ENCODE measurements at regions not wholly inside any gene's neighbourhood (a gene's known extent, or its start where the extent isn't known, plus 50 kb on each side); places are given as distances from the start of the nearest gene placed in this dataset.
"Not testable (repeated sequence)": the region's sequence is repeated elsewhere in the genome, so short reads cannot be mapped to it uniquely, and the experiment has no call there.

- Histone ChIP-seq H3K36me3 (ENCODE audit: control insufficient read depth, insufficient read depth, low read length) (no peaks in the 10 kb centered on the region), H3K4me1 (no peaks in the 10 kb centered on the region), H3K27me3 (replicated peaks; ENCODE audit: control insufficient read depth, insufficient read depth, low read length) (no peaks in the 10 kb centered on the region), H3K9me3 (no peaks in the 10 kb centered on the region), H3K4me3 (ENCODE audit: low read depth, low read length) (no peak overlapping the region)
- no peaks in the 10 kb centered on the region for H3K27me3 Mint-ChIP-seq (ENCODE audit: insufficient read depth, unreplicated experiment)
- intact Hi-C loops (cut with micrococcal nuclease; ENCODE audit: unreplicated experiment) = no loop called here
- ChIA-PET POLR2A (no interaction called here), CTCF (no interaction called here)
- H3K4me1 Mint-ChIP-seq (ENCODE audit: low read depth, unreplicated experiment) = no peaks in the 10 kb centered on the region
- no peak overlapping the region for H3K4me3 Mint-ChIP-seq (ENCODE audit: unreplicated experiment)
- no TSS peak for BruUV-seq (replicated peaks)
- no peak overlapping the region for H3K27ac Mint-ChIP-seq (ENCODE audit: unreplicated experiment)
- H3K9me3 Mint-ChIP-seq (ENCODE audit: unreplicated experiment) = no peaks in the 10 kb centered on the region
- no peaks in the 10 kb centered on the region for H3K36me3 Mint-ChIP-seq (ENCODE audit: insufficient read depth, unreplicated experiment)
- TF ChIP-seq, protein P1, sequence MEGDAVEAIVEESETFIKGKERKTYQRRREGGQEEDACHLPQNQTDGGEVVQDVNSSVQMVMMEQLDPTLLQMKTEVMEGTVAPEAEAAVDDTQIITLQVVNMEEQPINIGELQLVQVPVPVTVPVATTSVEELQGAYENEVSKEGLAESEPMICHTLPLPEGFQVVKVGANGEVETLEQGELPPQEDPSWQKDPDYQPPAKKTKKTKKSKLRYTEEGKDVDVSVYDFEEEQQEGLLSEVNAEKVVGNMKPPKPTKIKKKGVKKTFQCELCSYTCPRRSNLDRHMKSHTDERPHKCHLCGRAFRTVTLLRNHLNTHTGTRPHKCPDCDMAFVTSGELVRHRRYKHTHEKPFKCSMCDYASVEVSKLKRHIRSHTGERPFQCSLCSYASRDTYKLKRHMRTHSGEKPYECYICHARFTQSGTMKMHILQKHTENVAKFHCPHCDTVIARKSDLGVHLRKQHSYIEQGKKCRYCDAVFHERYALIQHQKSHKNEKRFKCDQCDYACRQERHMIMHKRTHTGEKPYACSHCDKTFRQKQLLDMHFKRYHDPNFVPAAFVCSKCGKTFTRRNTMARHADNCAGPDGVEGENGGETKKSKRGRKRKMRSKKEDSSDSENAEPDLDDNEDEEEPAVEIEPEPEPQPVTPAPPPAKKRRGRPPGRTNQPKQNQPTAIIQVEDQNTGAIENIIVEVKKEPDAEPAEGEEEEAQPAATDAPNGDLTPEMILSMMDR (IDR thresholded peaks at IDR 0.05; ENCODE audit: insufficient read depth in 1 of 2, low read depth in 1 of 2, low read length in 1 of 2, severe bottlenecking in 1 of 2, unreplicated experiment in 1 of 2) = no peak
- no peak for DNase-seq
These were observed 245.5 kb downstream of the MFSD1 start for GRCh38 chr3:159047361-159047760.

- H3K27me3 ChIP-seq (replicated peaks; ENCODE audit: control insufficient read depth, insufficient read depth, low read length); H3K4me3 Mint-ChIP-seq (ENCODE audit: unreplicated experiment); H3K27ac Mint-ChIP-seq (ENCODE audit: unreplicated experiment); BruUV-seq (replicated peaks); DNase-seq; H3K4me1 Mint-ChIP-seq (ENCODE audit: low read depth, unreplicated experiment); H3K27me3 Mint-ChIP-seq (ENCODE audit: insufficient read depth, unreplicated experiment); H3K36me3 ChIP-seq (ENCODE audit: control insufficient read depth, insufficient read depth, low read length); H3K9me3 Mint-ChIP-seq (ENCODE audit: unreplicated experiment); H3K4me1 ChIP-seq; intact Hi-C loops (cut with micrococcal nuclease; ENCODE audit: unreplicated experiment); POLR2A ChIA-PET; CTCF ChIA-PET; H3K36me3 Mint-ChIP-seq (ENCODE audit: insufficient read depth, unreplicated experiment); H3K9me3 ChIP-seq; H3K4me3 ChIP-seq (ENCODE audit: low read depth, low read length): not testable (repeated sequence)
These were observed 250.6 kb downstream of the MFSD1 start for GRCh38 chr3:159052494-159052893.

DNA sequence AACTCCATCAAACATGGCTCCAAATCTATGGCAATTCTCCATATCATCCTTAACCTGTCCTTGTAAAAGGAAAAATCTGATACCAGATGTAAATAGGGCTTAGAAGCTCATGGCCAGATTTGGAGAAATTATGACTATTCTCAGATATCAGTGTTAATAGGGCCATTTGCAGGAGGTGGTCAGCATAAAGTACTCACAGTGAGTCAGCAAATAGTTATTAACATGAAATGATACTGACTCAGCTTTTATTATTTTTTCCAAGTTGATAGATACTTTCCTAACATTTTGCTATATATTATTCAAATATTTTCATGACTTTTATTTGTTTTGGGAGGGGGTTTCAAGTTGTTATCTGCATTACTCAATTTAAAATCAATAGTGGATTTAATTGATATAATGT, 255.8 kb downstream of the MFSD1 start:
- Mint-ChIP-seq H3K36me3 (ENCODE audit: insufficient read depth, unreplicated experiment) (no peaks in the 10 kb centered on the region), H3K4me3 (ENCODE audit: unreplicated experiment) (no peak overlapping the region), H3K27me3 (ENCODE audit: insufficient read depth, unreplicated experiment) (peaks cover 6% of the 10 kb centered on the region), H3K4me1 (ENCODE audit: low read depth, unreplicated experiment) (no peaks in the 10 kb centered on the region), H3K27ac (ENCODE audit: unreplicated experiment) (no peak overlapping the region), H3K9me3 (ENCODE audit: unreplicated experiment) (no peaks in the 10 kb centered on the region)
- Histone ChIP-seq H3K4me1 (no peaks in the 10 kb centered on the region), H3K36me3 (ENCODE audit: control insufficient read depth, insufficient read depth, low read length) (no peaks in the 10 kb centered on the region), H3K4me3 (ENCODE audit: low read depth, low read length) (no peak overlapping the region), H3K9me3 (no peaks in the 10 kb centered on the region), H3K27me3 (replicated peaks; ENCODE audit: control insufficient read depth, insufficient read depth, low read length) (no peaks in the 10 kb centered on the region)
- BruUV-seq (replicated peaks) = no TSS peak
- POLR2A ChIA-PET = no interaction called here
- CTCF ChIA-PET = no interaction called here
- DNase-seq = no peak
- TF ChIP-seq, protein P1 (IDR thresholded peaks at IDR 0.05; ENCODE audit: insufficient read depth in 1 of 2, low read depth in 1 of 2, low read length in 1 of 2, severe bottlenecking in 1 of 2, unreplicated experiment in 1 of 2) = no peak
- intact Hi-C loops (cut with micrococcal nuclease; ENCODE audit: unreplicated experiment) = no loop called here

DNA sequence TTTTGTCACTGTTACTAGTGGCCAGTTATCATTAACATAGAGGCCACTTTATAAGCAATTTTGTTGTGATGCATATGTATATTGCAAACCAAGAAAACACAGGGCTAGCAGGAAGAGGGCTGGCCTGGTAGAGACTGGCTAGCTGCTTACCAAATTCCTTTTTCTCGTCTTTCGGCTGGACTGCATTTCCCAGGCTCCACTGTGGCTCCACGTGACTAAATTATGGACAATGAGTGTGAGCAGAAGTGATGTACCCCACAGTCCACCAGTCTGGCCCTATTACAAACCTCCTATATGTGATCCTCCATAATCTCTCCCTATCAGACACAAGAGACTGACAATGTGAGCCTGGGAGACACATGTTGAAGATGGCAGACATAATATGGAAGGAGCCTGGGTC, 257.0 kb downstream of the MFSD1 start:
- ChIA-PET POLR2A (no interaction called here), CTCF (no interaction called here)
- no peaks in the 10 kb centered on the region for H3K4me1 ChIP-seq
- Mint-ChIP-seq H3K9me3 (ENCODE audit: unreplicated experiment) (no peaks in the 10 kb centered on the region), H3K4me1 (ENCODE audit: low read depth, unreplicated experiment) (no peaks in the 10 kb centered on the region), H3K36me3 (ENCODE audit: insufficient read depth, unreplicated experiment) (no peaks in the 10 kb centered on the region), H3K27me3 (ENCODE audit: insufficient read depth, unreplicated experiment) (peaks cover 6% of the 10 kb centered on the region), H3K27ac (ENCODE audit: unreplicated experiment) (no peak overlapping the region), H3K4me3 (ENCODE audit: unreplicated experiment) (no peak overlapping the region)
- no peaks in the 10 kb centered on the region for H3K9me3 ChIP-seq
- TF ChIP-seq, protein P1 (IDR thresholded peaks at IDR 0.05; ENCODE audit: insufficient read depth in 1 of 2, low read depth in 1 of 2, low read length in 1 of 2, severe bottlenecking in 1 of 2, unreplicated experiment in 1 of 2) = no peak
- no peak for DNase-seq
- H3K36me3 ChIP-seq (ENCODE audit: control insufficient read depth, insufficient read depth, low read length) = no peaks in the 10 kb centered on the region
- no peaks in the 10 kb centered on the region for H3K27me3 ChIP-seq (replicated peaks; ENCODE audit: control insufficient read depth, insufficient read depth, low read length)
- no peak overlapping the region for H3K4me3 ChIP-seq (ENCODE audit: low read depth, low read length)
- intact Hi-C loops (cut with micrococcal nuclease; ENCODE audit: unreplicated experiment) = no loop called here
- BruUV-seq (replicated peaks) = no TSS peak
